K562 (cell line): ENCODE measurements at regions not wholly inside any gene's neighbourhood (a gene's known extent, or its start where the extent isn't known, plus 50 kb on each side); places are given as distances from the start of the nearest gene placed in this dataset.

Experiments
- BCL6 ChIP-seq: fragments of 250-450 bp; sonication (Bioruptor Pico); IDR thresholded peaks from 2 replicates; pipeline ENCODE4 v1.4.0; 2020
- CREM ChIP-seq: IDR thresholded peaks from 2 replicates; pipeline ENCODE4 v1.6.1; 2014; ENCODE audit warnings: antibody characterized with exemption, low read depth
- EGR1 ChIP-seq: fragments of 450-650 bp; conservative IDR thresholded peaks from 2 replicates; pipeline ENCODE4 v1.6.1; 2017; ENCODE audit warnings: mild to moderate bottlenecking
- EP300 ChIP-seq: IDR thresholded peaks from 2 replicates; pipeline ENCODE4 v1.6.1; 2012; ENCODE audit warnings: low read length, improper control_type of control experiment
- EP400 ChIP-seq: fragments of 450-650 bp; IDR thresholded peaks from 2 replicates; pipeline ENCODE4 v1.6.1; 2017; ENCODE audit warnings: antibody characterized with exemption, mild to moderate bottlenecking, moderate library complexity
- GATAD2A ChIP-seq: fragments of 450-650 bp; IDR thresholded peaks from 2 replicates; pipeline ENCODE4 v1.6.1; 2017
- ILF3 ChIP-seq: fragments of 450-650 bp; IDR thresholded peaks from 2 replicates; pipeline ENCODE4 v1.6.1; 2018; ENCODE audit warnings: antibody characterized with exemption, mild to moderate bottlenecking, moderate library complexity, borderline replicate concordance
- JUN ChIP-seq, 2 experiments: sonication (generic) in 1 of 2; formaldehyde crosslinking in 1 of 2; IDR thresholded peaks; 2 replicates each; pipeline versions ENCODE4 v1.6.1 to v1.8.0; 2012 to 2022; ENCODE audit warnings: borderline replicate concordance in 2 of 2, mild to moderate bottlenecking in 2 of 2, improper control_type of control experiment in 1 of 2, low read depth in 1 of 2, low read length in 1 of 2, missing genetic modification reagents in 1 of 2
- MAFK ChIP-seq: IDR thresholded peaks from 2 replicates; pipeline ENCODE4 v1.6.1; 2011; ENCODE audit warnings: low read length, improper control_type of control experiment
- NFE2 ChIP-seq: IDR thresholded peaks from 2 replicates; pipeline ENCODE4 v1.6.1; 2014; ENCODE audit warnings: antibody characterized with exemption, low read depth
- PCBP1 ChIP-seq: fragments of 200-400 bp; formaldehyde crosslinking; IDR thresholded peaks from 2 replicates; pipeline ENCODE4 v1.6.1; 2018; ENCODE audit warnings: mild to moderate bottlenecking, low read depth, low read length; ENCODE audit not compliant: poor library complexity, severe bottlenecking
- TBL1XR1 ChIP-seq, 2 experiments: IDR thresholded peaks; 2 replicates each; pipeline ENCODE4 v1.6.1; 2012; ENCODE audit warnings: improper control_type of control experiment in 2 of 2, low read length in 2 of 2, mild to moderate bottlenecking in 1 of 2
- ZNF23 ChIP-seq: fragments of 250-450 bp; sonication (Bioruptor Pico); IDR thresholded peaks from 2 replicates; pipeline ENCODE4 v1.4.0; 2020; ENCODE audit warnings: mild to moderate bottlenecking
- ZNF384 ChIP-seq: IDR thresholded peaks from 2 replicates; pipeline ENCODE4 v1.6.1; 2012; ENCODE audit warnings: low read depth, low read length, improper control_type of control experiment
- ZNF41 ChIP-seq: fragments of 250-450 bp; sonication (Bioruptor Pico); conservative IDR thresholded peaks from 2 replicates; pipeline ENCODE4 v1.4.0; 2020; ENCODE audit warnings: mild to moderate bottlenecking
- ZNF436 ChIP-seq: fragments of 250-450, 450-650 bp; sonication (Bioruptor Pico); formaldehyde crosslinking; IDR thresholded peaks from 2 replicates; pipeline ENCODE4 v1.7.0; 2020; ENCODE audit warnings: mild to moderate bottlenecking
- TF ChIP-seq, protein P1 (sequence below): fragments of 250-450 bp; sonication (Bioruptor Pico); IDR thresholded peaks from 2 replicates; pipeline ENCODE4 v1.8.0; 2021; ENCODE audit warnings: moderate library complexity, mild to moderate bottlenecking, inconsistent platforms
- TF ChIP-seq, protein P2 (sequence below), 3 experiments: fragments of 200-800 bp in 1 of 3; fragments of 250-450 bp in 1 of 3; fragments of 450-650 bp in 1 of 3; sonication (Bioruptor Pico) in 1 of 3; sonication (Bioruptor generic) in 1 of 3; formaldehyde crosslinking in 1 of 3; IDR thresholded peaks; 2 replicates each; pipeline versions ENCODE4 v1.6.1 to v1.8.0; 2016 to 2022; ENCODE audit warnings: mild to moderate bottlenecking in 2 of 3, missing genetic modification characterization in 2 of 3, missing compliant biosample characterization in 1 of 3, moderate library complexity in 1 of 3
- TF ChIP-seq, protein P3 (sequence below), 2 experiments: fragments of 250-450 bp in 1 of 2; fragments of 450-650 bp in 1 of 2; sonication (Bioruptor Pico) in 1 of 2; IDR thresholded peaks; 2 replicates each; pipeline versions ENCODE4 v1.6.1 to v1.8.0; 2016 to 2021; ENCODE audit warnings: mild to moderate bottlenecking in 2 of 2, moderate library complexity in 2 of 2, missing compliant biosample characterization in 1 of 2, missing genetic modification characterization in 1 of 2
- TF ChIP-seq, protein P4 (sequence below), 3 experiments: fragments of 200-800 bp in 1 of 3; sonication (Bioruptor generic) in 1 of 3; sonication (generic) in 1 of 3; formaldehyde crosslinking in 1 of 3; IDR thresholded peaks; 2 replicates each; pipeline versions ENCODE4 v1.6.1 to v1.8.0; 2016 to 2022; ENCODE audit warnings: mild to moderate bottlenecking in 2 of 3, missing compliant biosample characterization in 2 of 3, missing genetic modification characterization in 2 of 3, missing genetic modification reagents in 1 of 3
- TF ChIP-seq, protein P5 (sequence below): fragments of 450-650 bp; IDR thresholded peaks from 2 replicates; pipeline ENCODE4 v1.6.1; 2016

DNA sequence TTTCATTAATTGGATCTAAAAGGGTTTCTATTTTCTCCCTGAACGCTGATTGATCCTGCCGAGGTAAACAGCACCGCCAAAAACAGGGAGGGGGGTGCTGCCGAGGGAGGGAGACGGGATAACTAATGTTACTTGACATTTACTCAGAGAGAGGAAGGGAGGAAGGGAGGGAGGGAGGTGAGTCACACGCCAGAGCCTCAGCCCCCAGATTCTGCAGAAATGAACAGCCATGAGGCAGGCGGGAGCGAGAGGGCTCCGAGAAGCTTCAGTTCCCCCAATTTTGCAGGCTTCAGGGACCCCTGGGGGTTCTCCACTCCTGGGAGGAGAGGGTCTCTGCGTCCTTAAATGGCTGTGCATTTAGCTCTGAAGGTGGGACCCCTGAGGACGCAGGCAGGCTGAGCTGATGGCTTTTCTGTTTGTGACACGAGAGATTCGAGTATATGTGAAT lies 59.1 kb upstream of the IER5L start (continued):
- TF ChIP-seq ZNF436 (CRISPR knock-in tag) (no peak), ILF3 (no peak), EP400 (peak; percentile 15; the same call in 1 of the 2 replicates), PCBP1 (no peak), CREM (peak; percentile 41; the same call in 1 of the 2 replicates), ZNF41 (CRISPR knock-in tag) (no peak), MAFK (no peak), TBL1XR1 (IDR thresholded peaks at IDR 0.05; ENCODE audit: low read length in 2 of 2) (no peak), BCL6 (CRISPR knock-in tag) (no peak), EP300 (peak; percentile 39; the same call in 1 of the 2 replicates), JUN (IDR thresholded peaks at IDR 0.05; ENCODE audit: borderline replicate concordance, low read depth, low read length) (peak; percentile 86), JUN (CRISPR knock-in tag; IDR thresholded peaks at IDR 0.05; ENCODE audit: borderline replicate concordance) (no peak), GATAD2A (no peak), EGR1 (peak; percentile 52), NFE2 (no peak), ZNF23 (CRISPR knock-in tag) (no peak), ZNF384 (no peak)
- TF ChIP-seq, protein P1, sequence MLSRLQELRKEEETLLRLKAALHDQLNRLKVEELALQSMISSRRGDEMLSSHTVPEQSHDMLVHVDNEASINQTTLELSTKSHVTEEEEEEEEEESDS (CRISPR knock-in tag): no peak
- TF ChIP-seq, protein P2, sequence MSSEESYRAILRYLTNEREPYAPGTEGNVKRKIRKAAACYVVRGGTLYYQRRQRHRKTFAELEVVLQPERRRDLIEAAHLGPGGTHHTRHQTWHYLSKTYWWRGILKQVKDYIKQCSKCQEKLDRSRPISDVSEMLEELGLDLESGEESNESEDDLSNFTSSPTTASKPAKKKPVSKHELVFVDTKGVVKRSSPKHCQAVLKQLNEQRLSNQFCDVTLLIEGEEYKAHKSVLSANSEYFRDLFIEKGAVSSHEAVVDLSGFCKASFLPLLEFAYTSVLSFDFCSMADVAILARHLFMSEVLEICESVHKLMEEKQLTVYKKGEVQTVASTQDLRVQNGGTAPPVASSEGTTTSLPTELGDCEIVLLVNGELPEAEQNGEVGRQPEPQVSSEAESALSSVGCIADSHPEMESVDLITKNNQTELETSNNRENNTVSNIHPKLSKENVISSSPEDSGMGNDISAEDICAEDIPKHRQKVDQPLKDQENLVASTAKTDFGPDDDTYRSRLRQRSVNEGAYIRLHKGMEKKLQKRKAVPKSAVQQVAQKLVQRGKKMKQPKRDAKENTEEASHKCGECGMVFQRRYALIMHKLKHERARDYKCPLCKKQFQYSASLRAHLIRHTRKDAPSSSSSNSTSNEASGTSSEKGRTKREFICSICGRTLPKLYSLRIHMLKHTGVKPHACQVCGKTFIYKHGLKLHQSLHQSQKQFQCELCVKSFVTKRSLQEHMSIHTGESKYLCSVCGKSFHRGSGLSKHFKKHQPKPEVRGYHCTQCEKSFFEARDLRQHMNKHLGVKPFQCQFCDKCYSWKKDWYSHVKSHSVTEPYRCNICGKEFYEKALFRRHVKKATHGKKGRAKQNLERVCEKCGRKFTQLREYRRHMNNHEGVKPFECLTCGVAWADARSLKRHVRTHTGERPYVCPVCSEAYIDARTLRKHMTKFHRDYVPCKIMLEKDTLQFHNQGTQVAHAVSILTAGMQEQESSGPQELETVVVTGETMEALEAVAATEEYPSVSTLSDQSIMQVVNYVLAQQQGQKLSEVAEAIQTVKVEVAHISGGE (CRISPR knock-in tag; IDR thresholded peaks at IDR 0.05): no peak
- TF ChIP-seq, protein P3, sequence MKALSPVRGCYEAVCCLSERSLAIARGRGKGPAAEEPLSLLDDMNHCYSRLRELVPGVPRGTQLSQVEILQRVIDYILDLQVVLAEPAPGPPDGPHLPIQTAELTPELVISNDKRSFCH (CRISPR knock-in tag; IDR thresholded peaks at IDR 0.05): no peak
- TF ChIP-seq, protein P3 (tag; IDR thresholded peaks at IDR 0.05): peak; percentile 94
- TF ChIP-seq, protein P4, sequence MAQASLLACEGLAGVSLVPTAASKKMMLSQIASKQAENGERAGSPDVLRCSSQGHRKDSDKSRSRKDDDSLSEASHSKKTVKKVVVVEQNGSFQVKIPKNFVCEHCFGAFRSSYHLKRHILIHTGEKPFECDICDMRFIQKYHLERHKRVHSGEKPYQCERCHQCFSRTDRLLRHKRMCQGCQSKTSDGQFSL (CRISPR knock-in tag; IDR thresholded peaks at IDR 0.05): peak; percentile 36; the same call in 1 of the 2 replicates
- TF ChIP-seq, protein P4 (tag; IDR thresholded peaks at IDR 0.05): no peak
- TF ChIP-seq, protein P5, sequence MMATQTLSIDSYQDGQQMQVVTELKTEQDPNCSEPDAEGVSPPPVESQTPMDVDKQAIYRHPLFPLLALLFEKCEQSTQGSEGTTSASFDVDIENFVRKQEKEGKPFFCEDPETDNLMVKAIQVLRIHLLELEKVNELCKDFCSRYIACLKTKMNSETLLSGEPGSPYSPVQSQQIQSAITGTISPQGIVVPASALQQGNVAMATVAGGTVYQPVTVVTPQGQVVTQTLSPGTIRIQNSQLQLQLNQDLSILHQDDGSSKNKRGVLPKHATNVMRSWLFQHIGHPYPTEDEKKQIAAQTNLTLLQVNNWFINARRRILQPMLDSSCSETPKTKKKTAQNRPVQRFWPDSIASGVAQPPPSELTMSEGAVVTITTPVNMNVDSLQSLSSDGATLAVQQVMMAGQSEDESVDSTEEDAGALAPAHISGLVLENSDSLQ: peak; percentile 46; the same call in 1 of the 2 replicates
